ENCODE measurements at regions not wholly inside any gene's neighbourhood (a gene's known extent, or its start where the extent isn't known, plus 50 kb on each side); places are given as distances from the start of the nearest gene placed in this dataset.

DNA sequence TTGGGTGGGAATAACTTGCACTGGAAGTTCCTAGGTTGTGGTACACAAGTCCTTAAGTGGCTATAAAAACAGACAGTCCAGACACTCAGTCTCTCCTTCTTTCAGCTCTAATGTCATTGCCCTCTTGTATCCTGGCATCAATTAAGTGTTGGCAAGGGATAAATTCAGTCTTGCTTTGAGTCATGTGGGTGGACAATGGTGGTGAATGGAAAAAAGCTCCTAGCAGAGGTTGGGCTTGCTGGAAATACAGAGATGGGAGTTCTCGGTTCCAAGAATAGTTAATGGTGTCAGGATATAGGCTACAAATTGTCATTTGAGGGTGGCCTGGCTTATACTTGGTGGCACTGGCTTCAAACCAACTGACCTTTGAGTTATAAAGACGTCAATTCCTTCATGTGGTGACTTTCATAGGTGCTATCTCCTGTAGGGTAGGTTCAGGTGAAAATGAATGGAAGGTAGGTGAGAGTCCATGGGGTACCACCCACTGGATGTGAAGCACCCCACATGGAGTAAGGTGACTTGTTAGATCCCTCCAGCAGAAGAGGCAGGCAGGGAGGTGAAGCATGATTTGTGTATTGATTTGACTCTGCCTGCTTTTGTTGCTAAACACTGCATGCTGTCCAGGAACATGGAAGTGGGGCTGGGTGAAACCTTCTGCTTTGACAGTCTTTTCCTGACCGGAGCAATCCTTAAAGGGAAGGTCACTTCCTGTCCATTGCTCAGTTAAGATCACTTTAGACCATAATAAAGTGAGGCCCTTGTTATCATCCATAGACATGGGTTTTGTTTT is 102.0 kb downstream of the LACC1 start:
- Histone ChIP-seq H3K4me1 (no peaks in the 10 kb centered on the region), H3K36me3 (no peaks in the 10 kb centered on the region)
- intact Hi-C loops (cut with DNase I; ENCODE audit: low total_unique reads) = loop anchor here (5.0 kb wide), 1 partner anchor 694 kb away; no protein-coding TSS in a partner anchor

DNA sequence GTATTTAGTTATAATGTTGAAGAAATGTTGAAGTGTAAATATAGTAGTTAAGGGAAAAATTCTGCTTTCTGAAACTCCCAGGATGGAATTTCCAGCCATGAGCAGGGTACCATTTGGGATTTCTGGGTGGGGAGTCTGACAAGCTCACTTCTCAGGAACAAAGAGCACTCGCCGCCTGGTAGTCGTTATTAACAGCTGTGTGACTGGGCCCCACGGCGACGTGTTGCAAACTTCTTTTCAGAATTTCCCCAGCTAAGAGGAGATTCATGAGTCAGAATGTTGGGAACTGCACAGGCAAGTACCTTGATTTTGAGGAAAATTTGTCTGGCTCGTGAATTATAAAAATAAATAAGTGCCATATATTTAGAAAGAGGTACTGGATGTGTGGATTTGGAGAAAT is 103.7 kb downstream of the LACC1 start:
- no peak for DNase-seq (ENCODE audit: low spot score in 2 of 2)
- H3K4me1 ChIP-seq = no peaks in the 10 kb centered on the region
- intact Hi-C loops (cut with DNase I; ENCODE audit: low total_unique reads) = loop anchor here (5.0 kb wide), 1 partner anchor 696 kb away; no protein-coding TSS in a partner anchor
- H3K27ac ChIP-seq = no peak overlapping the region
- no peaks in the 10 kb centered on the region for H3K27me3 ChIP-seq
- no peak overlapping the region for H3K4me3 ChIP-seq
- TF ChIP-seq POLR2AphosphoS5 (IDR thresholded peaks at IDR 0.05) (no peak), POLR2A (IDR thresholded peaks at IDR 0.05) (no peak)
- TF ChIP-seq, protein P1, sequence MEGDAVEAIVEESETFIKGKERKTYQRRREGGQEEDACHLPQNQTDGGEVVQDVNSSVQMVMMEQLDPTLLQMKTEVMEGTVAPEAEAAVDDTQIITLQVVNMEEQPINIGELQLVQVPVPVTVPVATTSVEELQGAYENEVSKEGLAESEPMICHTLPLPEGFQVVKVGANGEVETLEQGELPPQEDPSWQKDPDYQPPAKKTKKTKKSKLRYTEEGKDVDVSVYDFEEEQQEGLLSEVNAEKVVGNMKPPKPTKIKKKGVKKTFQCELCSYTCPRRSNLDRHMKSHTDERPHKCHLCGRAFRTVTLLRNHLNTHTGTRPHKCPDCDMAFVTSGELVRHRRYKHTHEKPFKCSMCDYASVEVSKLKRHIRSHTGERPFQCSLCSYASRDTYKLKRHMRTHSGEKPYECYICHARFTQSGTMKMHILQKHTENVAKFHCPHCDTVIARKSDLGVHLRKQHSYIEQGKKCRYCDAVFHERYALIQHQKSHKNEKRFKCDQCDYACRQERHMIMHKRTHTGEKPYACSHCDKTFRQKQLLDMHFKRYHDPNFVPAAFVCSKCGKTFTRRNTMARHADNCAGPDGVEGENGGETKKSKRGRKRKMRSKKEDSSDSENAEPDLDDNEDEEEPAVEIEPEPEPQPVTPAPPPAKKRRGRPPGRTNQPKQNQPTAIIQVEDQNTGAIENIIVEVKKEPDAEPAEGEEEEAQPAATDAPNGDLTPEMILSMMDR (IDR thresholded peaks at IDR 0.05) = no peak
- no peaks in the 10 kb centered on the region for H3K36me3 ChIP-seq
- H3K9me3 ChIP-seq = no peaks in the 10 kb centered on the region

More for the DNA sequence above, 102.0 kb downstream of the LACC1 start:
- H3K27ac ChIP-seq = no peak overlapping the region
- no peaks in the 10 kb centered on the region for H3K9me3 ChIP-seq
- H3K27me3 ChIP-seq = no peaks in the 10 kb centered on the region
- DNase-seq (ENCODE audit: low spot score in 2 of 2) = no peak
- no peak overlapping the region for H3K4me3 ChIP-seq
- TF ChIP-seq POLR2A (IDR thresholded peaks at IDR 0.05) = no peak
- TF ChIP-seq, protein P1 (IDR thresholded peaks at IDR 0.05) = no peak
- no peak for TF ChIP-seq POLR2AphosphoS5 (IDR thresholded peaks at IDR 0.05)

DNA sequence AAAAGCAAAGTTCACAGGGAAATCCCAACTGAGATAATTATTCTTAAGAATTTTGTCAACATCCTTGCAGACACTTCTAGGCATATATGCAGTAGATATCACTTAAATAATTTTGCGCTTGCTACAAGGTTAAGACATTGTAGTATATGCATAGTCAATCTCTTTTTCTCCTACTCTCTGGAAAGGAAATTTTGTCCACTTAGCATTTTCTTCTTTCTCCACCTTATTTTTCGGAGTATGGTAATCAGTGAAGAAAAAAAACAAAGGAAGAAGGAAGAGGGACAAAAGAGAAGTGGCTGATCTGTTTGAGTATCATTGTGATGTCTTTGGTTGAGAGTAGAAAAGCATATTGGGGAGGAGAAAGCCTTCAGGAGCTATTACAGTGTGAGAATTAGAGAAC is 104.6 kb downstream of the LACC1 start:
- intact Hi-C loops (cut with DNase I; ENCODE audit: low total_unique reads) = loop anchor here (5.0 kb wide), 1 partner anchor 697 kb away; no protein-coding TSS in a partner anchor
- Histone ChIP-seq H3K4me3 (no peak overlapping the region), H3K27ac (no peak overlapping the region), H3K9me3 (no peaks in the 10 kb centered on the region), H3K27me3 (no peaks in the 10 kb centered on the region), H3K4me1 (no peaks in the 10 kb centered on the region), H3K36me3 (no peaks in the 10 kb centered on the region)
- DNase-seq (ENCODE audit: low spot score in 2 of 2) = no peak
- no peak for TF ChIP-seq POLR2A (IDR thresholded peaks at IDR 0.05)
- TF ChIP-seq POLR2AphosphoS5 (IDR thresholded peaks at IDR 0.05) = no peak
- TF ChIP-seq, protein P1 (IDR thresholded peaks at IDR 0.05) = no peak

DNA sequence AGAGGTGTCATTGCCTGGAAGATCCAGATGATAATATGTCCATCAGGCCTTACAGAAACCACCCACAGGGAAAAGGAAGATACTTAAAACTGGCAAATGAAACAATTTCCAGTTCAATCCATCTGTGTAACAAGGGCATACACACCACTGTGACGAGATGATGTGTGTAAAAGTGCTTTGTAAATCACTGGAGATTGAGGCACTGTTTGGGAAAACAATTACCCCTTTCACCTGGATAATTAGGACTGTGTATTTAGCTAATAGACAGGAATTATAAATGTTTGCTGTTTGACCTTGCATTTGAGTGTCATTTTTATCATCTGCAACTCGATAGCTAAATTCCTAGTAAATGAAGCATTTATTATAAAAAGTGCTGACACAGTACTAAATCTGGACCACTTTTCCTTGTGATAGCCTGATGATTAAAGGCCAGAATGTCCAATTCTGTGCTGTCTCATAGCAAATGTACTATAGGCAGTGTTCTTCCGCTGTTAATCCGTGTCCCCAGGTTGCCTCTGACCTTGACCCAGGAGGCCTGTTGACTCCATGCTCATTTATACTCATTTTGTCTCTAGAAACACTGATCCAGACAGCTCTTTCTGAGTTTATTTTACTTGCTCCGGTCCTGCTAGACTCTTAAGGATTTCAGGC is 105.8 kb downstream of the LACC1 start:
- no peaks in the 10 kb centered on the region for H3K27me3 ChIP-seq
- no peaks in the 10 kb centered on the region for H3K9me3 ChIP-seq
- intact Hi-C loops (cut with DNase I; ENCODE audit: low total_unique reads) = no loop called here
- TF ChIP-seq, protein P1 (IDR thresholded peaks at IDR 0.05) = no peak
- no peak overlapping the region for H3K27ac ChIP-seq
- H3K4me1 ChIP-seq = no peaks in the 10 kb centered on the region
- DNase-seq (ENCODE audit: low spot score in 2 of 2) = no peak
- H3K4me3 ChIP-seq = no peak overlapping the region
- H3K36me3 ChIP-seq = no peaks in the 10 kb centered on the region

DNA sequence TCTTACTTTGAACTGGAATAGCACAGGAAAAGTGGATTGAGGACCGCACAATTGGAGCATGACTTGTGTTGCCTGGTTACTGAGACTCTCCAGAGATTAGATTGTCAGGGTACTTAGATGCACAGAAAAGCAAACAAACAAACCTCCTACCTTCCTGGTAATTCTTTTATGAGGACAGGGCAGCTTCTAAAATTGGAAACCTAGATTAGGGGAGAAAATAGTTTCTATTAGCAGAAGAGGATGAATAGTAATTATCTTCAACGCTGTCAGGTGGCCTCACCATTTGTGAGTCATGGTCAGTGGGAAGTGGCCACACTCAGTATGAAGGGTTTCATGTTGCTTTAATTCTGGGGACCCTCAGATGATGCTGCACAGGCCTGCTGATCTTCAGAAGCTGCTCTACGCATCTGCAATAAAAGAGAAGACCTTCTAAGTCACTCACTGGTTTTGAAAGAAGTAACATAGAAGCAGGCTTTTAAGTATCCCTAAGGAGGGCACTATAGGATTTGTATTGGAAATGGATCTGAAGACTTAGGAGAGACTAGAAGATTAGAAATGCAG is 106.8 kb downstream of the LACC1 start:
- H3K36me3 ChIP-seq = no peaks in the 10 kb centered on the region
- no peaks in the 10 kb centered on the region for H3K9me3 ChIP-seq
- no peak for TF ChIP-seq POLR2A (IDR thresholded peaks at IDR 0.05)
- TF ChIP-seq POLR2AphosphoS5 (IDR thresholded peaks at IDR 0.05) = no peak
- TF ChIP-seq, protein P1 (IDR thresholded peaks at IDR 0.05) = no peak
- no peaks in the 10 kb centered on the region for H3K4me1 ChIP-seq
- intact Hi-C loops (cut with DNase I; ENCODE audit: low total_unique reads) = no loop called here
- no peak for DNase-seq (ENCODE audit: low spot score in 2 of 2)
- H3K27me3 ChIP-seq = no peaks in the 10 kb centered on the region
- no peak overlapping the region for H3K27ac ChIP-seq
- no peak overlapping the region for H3K4me3 ChIP-seq
